Endometrium (tissue), 2 donors: ENCODE measurements at regions not wholly inside any gene's neighbourhood (a gene's known extent, or its start where the extent isn't known, plus 50 kb on each side); places are given as distances from the start of the nearest gene placed in this dataset.

ENCODE experiments used
- FAIRE-seq: peaks from 2 replicates; lab custom pipeline; 2012; peaks lifted over from hg19 to GRCh38; lab: Jason Lieb, UNC
- donor health status: control.
- donor health status: control.

- FAIRE-seq = no peak
These were observed 134.9 kb upstream of the ADARB2 start for GRCh38 chr10:1872151-1872726.

- FAIRE-seq = no peak
These were observed 133.2 kb upstream of the ADARB2 start for GRCh38 chr10:1870491-1870890.

- FAIRE-seq = no peak
These were observed 132.5 kb upstream of the ADARB2 start for GRCh38 chr10:1869861-1870260.

- FAIRE-seq = no peak
These were observed 123.0 kb upstream of the ADARB2 start for GRCh38 chr10:1860351-1860750.

GRCh38 chr10:1858547-1858946, 121.2 kb upstream of the ADARB2 start:
- no peak for FAIRE-seq

- no peak for FAIRE-seq
These were observed 120.7 kb upstream of the ADARB2 start for GRCh38 chr10:1858048-1858447.

GRCh38 chr10:1855911-1856310, 118.6 kb upstream of the ADARB2 start:
- no peak for FAIRE-seq

- FAIRE-seq = no peak
These were observed 116.9 kb upstream of the ADARB2 start for GRCh38 chr10:1854271-1854670.

GRCh38 chr10:1853801-1854200, 116.5 kb upstream of the ADARB2 start:
- FAIRE-seq = no peak

- no peak for FAIRE-seq
These were observed 115.5 kb upstream of the ADARB2 start for GRCh38 chr10:1852841-1853240.

- no peak for FAIRE-seq
These were observed 114.4 kb upstream of the ADARB2 start for GRCh38 chr10:1851762-1852161.

- no peak for FAIRE-seq
These were observed 113.7 kb upstream of the ADARB2 start for GRCh38 chr10:1850971-1851527.

GRCh38 chr10:1847361-1847760, 110.0 kb upstream of the ADARB2 start:
- FAIRE-seq = no peak

GRCh38 chr10:1846032-1846431, 108.7 kb upstream of the ADARB2 start:
- FAIRE-seq = no peak

- no peak for FAIRE-seq
These were observed 104.4 kb upstream of the ADARB2 start for GRCh38 chr10:1841759-1842158.

GRCh38 chr10:1829712-1830111, 92.4 kb upstream of the ADARB2 start:
- no peak for FAIRE-seq

- FAIRE-seq = no peak
These were observed 87.6 kb upstream of the ADARB2 start for GRCh38 chr10:1824928-1825327.

- FAIRE-seq = no peak
These were observed 77.2 kb upstream of the ADARB2 start for GRCh38 chr10:1814556-1814955.

GRCh38 chr10:1809139-1809741, 71.9 kb upstream of the ADARB2 start:
- no peak for FAIRE-seq

GRCh38 chr10:1807924-1808323, 70.6 kb upstream of the ADARB2 start:
- no peak for FAIRE-seq

- no peak for FAIRE-seq
These were observed 69.9 kb upstream of the ADARB2 start for GRCh38 chr10:1807196-1807595.

GRCh38 chr10:1802413-1802812, 65.1 kb upstream of the ADARB2 start:
- no peak for FAIRE-seq

- no peak for FAIRE-seq
These were observed 51.1 kb upstream of the ADARB2 start for GRCh38 chr10:1788401-1788800.
